Ishikawa (cell line): ENCODE measurements at regions not wholly inside any gene's neighbourhood (a gene's known extent, or its start where the extent isn't known, plus 50 kb on each side); places are given as distances from the start of the nearest gene placed in this dataset.

Source experiments
- CEBPB ChIP-seq: IDR thresholded peaks from 2 replicates; pipeline ENCODE4 v1.6.1; 2012
- CREB1 ChIP-seq: IDR thresholded peaks from 2 replicates; pipeline ENCODE4 v1.6.1; 2012; ENCODE audit warnings: low read depth
- EGR1 ChIP-seq: IDR thresholded peaks from 2 replicates; pipeline ENCODE4 v1.6.1; 2012
- EP300 ChIP-seq: IDR thresholded peaks from 2 replicates; pipeline ENCODE4 v1.6.1; 2012; ENCODE audit warnings: borderline replicate concordance
- FOXM1 ChIP-seq: IDR thresholded peaks from 2 replicates; pipeline ENCODE4 v1.6.1; 2012; ENCODE audit warnings: low read depth, borderline replicate concordance
- RAD21 ChIP-seq: IDR thresholded peaks from 2 replicates; pipeline ENCODE4 v1.6.1; 2012; ENCODE audit warnings: low read depth
- TAF1 ChIP-seq: IDR thresholded peaks from 2 replicates; pipeline ENCODE4 v1.6.1; 2012; ENCODE audit warnings: low read depth, mild to moderate bottlenecking
- TCF12 ChIP-seq: IDR thresholded peaks from 2 replicates; pipeline ENCODE4 v1.6.1; 2012; ENCODE audit warnings: low read depth
- TEAD4 ChIP-seq: IDR thresholded peaks from 2 replicates; pipeline ENCODE4 v1.6.1; 2012
- TF ChIP-seq, protein P1 (sequence below): IDR thresholded peaks from 2 replicates; pipeline ENCODE4 v1.6.1; 2012; ENCODE audit warnings: low read depth, mild to moderate bottlenecking
- TF ChIP-seq, protein P2 (sequence below): IDR thresholded peaks from 2 replicates; pipeline ENCODE4 v1.6.1; 2012

DNA sequence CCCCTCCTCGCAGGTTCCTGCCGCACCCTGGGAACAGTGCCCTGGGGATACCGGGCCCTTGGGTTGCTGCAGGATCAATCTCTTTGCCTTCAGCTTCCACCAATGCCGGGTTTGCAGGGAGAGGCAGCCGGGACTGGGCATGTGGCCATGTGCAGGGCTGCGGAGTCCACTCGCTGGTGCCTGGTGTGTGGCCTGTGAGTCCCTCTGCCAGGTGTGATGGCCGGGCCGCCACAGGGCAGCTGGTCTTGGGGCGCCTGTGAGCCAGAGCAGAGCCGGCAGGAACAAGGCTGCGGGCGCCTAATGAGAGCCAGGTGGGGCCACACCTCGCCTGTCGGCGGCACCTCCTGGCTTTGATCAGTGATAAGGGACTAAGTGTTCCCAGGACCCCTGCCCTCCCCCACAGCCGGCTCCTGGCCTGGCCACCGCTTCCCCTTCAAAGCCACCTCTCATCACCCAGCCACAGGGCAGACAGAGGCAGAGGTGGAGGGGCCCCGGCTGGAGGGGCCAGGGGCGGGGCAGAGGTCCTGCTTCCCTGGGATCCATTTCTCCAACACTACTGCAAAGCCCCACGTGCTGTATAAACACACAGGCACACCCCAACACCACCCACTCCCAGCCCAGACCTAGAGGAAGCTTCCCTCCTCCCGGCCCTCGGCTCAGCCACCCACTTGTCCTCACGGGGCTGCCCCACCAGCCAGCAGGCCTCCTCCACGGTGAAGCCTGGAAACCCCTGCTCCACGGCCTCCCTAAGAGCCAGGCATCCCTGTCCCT, 132.7 kb downstream of the CPZ start:
- TF ChIP-seq EP300: no peak
- no peak for TF ChIP-seq CEBPB
- no peak for TF ChIP-seq EGR1
- TF ChIP-seq RAD21: no peak
- TF ChIP-seq, protein P1, sequence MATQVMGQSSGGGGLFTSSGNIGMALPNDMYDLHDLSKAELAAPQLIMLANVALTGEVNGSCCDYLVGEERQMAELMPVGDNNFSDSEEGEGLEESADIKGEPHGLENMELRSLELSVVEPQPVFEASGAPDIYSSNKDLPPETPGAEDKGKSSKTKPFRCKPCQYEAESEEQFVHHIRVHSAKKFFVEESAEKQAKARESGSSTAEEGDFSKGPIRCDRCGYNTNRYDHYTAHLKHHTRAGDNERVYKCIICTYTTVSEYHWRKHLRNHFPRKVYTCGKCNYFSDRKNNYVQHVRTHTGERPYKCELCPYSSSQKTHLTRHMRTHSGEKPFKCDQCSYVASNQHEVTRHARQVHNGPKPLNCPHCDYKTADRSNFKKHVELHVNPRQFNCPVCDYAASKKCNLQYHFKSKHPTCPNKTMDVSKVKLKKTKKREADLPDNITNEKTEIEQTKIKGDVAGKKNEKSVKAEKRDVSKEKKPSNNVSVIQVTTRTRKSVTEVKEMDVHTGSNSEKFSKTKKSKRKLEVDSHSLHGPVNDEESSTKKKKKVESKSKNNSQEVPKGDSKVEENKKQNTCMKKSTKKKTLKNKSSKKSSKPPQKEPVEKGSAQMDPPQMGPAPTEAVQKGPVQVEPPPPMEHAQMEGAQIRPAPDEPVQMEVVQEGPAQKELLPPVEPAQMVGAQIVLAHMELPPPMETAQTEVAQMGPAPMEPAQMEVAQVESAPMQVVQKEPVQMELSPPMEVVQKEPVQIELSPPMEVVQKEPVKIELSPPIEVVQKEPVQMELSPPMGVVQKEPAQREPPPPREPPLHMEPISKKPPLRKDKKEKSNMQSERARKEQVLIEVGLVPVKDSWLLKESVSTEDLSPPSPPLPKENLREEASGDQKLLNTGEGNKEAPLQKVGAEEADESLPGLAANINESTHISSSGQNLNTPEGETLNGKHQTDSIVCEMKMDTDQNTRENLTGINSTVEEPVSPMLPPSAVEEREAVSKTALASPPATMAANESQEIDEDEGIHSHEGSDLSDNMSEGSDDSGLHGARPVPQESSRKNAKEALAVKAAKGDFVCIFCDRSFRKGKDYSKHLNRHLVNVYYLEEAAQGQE: no peak
- no peak for TF ChIP-seq TEAD4
- TF ChIP-seq FOXM1: no peak
- TF ChIP-seq CREB1: no peak
- TF ChIP-seq, protein P2, sequence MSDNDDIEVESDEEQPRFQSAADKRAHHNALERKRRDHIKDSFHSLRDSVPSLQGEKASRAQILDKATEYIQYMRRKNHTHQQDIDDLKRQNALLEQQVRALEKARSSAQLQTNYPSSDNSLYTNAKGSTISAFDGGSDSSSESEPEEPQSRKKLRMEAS: no peak
- TF ChIP-seq TAF1: no peak
- TF ChIP-seq TCF12: no peak
